ENCODE measurements at regions not wholly inside any gene's neighbourhood (a gene's known extent, or its start where the extent isn't known, plus 50 kb on each side); places are given as distances from the start of the nearest gene placed in this dataset.

- no peak for DNase-seq (ENCODE audit: low read depth)
These were observed 53.6 kb upstream of the NT5E start for GRCh38 chr6:85396159-85396808.

GRCh38 chr6:85395746-85396145 lies 54.1 kb upstream of the NT5E start:
- DNase-seq (ENCODE audit: low read depth), result no peak

GRCh38 chr6:85394853-85395538 lies 54.9 kb upstream of the NT5E start:
- DNase-seq (ENCODE audit: low read depth), result no peak

- no peak for DNase-seq (ENCODE audit: low read depth)
These were observed 55.7 kb upstream of the NT5E start for GRCh38 chr6:85394199-85394598.

GRCh38 chr6:85392379-85392778 lies 57.5 kb upstream of the NT5E start:
- no peak for DNase-seq (ENCODE audit: low read depth)

- DNase-seq (ENCODE audit: low read depth), result no peak
These were observed 59.1 kb upstream of the NT5E start for GRCh38 chr6:85390775-85391174.

- DNase-seq (ENCODE audit: low read depth), result no peak
These were observed 59.7 kb upstream of the NT5E start for GRCh38 chr6:85390105-85390728.

GRCh38 chr6:85389151-85389797 lies 60.6 kb upstream of the NT5E start:
- DNase-seq (ENCODE audit: low read depth), result no peak

GRCh38 chr6:85388531-85388930 lies 61.4 kb upstream of the NT5E start:
- DNase-seq (ENCODE audit: low read depth), result no peak

GRCh38 chr6:85385636-85386315 lies 64.1 kb upstream of the NT5E start:
- no peak for DNase-seq (ENCODE audit: low read depth)

GRCh38 chr6:85383042-85383441 lies 66.8 kb upstream of the NT5E start:
- DNase-seq (ENCODE audit: low read depth), result no peak

GRCh38 chr6:85382541-85382940 lies 67.3 kb upstream of the NT5E start:
- no peak for DNase-seq (ENCODE audit: low read depth)

GRCh38 chr6:85372915-85373270 lies 77.0 kb upstream of the NT5E start:
- no peak for DNase-seq (ENCODE audit: low read depth)

GRCh38 chr6:85372188-85372914 lies 77.5 kb upstream of the NT5E start:
- DNase-seq (ENCODE audit: low read depth), result no peak

- DNase-seq (ENCODE audit: low read depth), result no peak
These were observed 81.3 kb upstream of the NT5E start for GRCh38 chr6:85368631-85369030.

GRCh38 chr6:85364344-85364743 lies 85.5 kb upstream of the NT5E start:
- DNase-seq (ENCODE audit: low read depth), result peak; percentile 55

- no peak for DNase-seq (ENCODE audit: low read depth)
These were observed 86.0 kb upstream of the NT5E start for GRCh38 chr6:85363870-85364269.

GRCh38 chr6:85362652-85363310 lies 87.1 kb upstream of the NT5E start:
- no peak for DNase-seq (ENCODE audit: low read depth)

- DNase-seq (ENCODE audit: low read depth), result no peak
These were observed 88.3 kb upstream of the NT5E start for GRCh38 chr6:85361643-85362014.

- DNase-seq (ENCODE audit: low read depth), result peak; percentile 71
These were observed 88.9 kb upstream of the NT5E start for GRCh38 chr6:85360794-85361642.

All from HS-27A (cell line).